SK-N-SH treated with all-trans-retinoic acid at 6 μM for 48 hours (cell line): ENCODE measurements at regions not wholly inside any gene's neighbourhood (a gene's known extent, or its start where the extent isn't known, plus 50 kb on each side); places are given as distances from the start of the nearest gene placed in this dataset.

Source experiments
- OSR1 ChIP-seq: fragments of 250-450 bp; sonication (Bioruptor Pico); IDR thresholded peaks from 2 replicates; pipeline ENCODE4 v1.8.0; 2022; ENCODE audit warnings: moderate library complexity, mild to moderate bottlenecking, inconsistent platforms
- RARB ChIP-seq: fragments of 250-450 bp; sonication (Bioruptor Pico); IDR thresholded peaks from 2 replicates; pipeline ENCODE4 v1.8.0; 2021; ENCODE audit warnings: mild to moderate bottlenecking, moderate library complexity
- ZNF565 ChIP-seq: fragments of 450-650 bp; formaldehyde crosslinking; conservative IDR thresholded peaks from 2 replicates; pipeline ENCODE4 v1.5.0; 2020; ENCODE audit warnings: low read depth, mild to moderate bottlenecking, moderate library complexity
- ZNF8 ChIP-seq: fragments of 450-650 bp; formaldehyde crosslinking; IDR thresholded peaks from 2 replicates; pipeline ENCODE4 v1.5.0; 2020; ENCODE audit warnings: mild to moderate bottlenecking, moderate library complexity
- TF ChIP-seq, protein P1 (sequence below): fragments of 250-450 bp; sonication (Bioruptor Pico); IDR thresholded peaks from 2 replicates; pipeline ENCODE4 v1.8.0; 2020; ENCODE audit warnings: mild to moderate bottlenecking, moderate library complexity, borderline replicate concordance

DNA sequence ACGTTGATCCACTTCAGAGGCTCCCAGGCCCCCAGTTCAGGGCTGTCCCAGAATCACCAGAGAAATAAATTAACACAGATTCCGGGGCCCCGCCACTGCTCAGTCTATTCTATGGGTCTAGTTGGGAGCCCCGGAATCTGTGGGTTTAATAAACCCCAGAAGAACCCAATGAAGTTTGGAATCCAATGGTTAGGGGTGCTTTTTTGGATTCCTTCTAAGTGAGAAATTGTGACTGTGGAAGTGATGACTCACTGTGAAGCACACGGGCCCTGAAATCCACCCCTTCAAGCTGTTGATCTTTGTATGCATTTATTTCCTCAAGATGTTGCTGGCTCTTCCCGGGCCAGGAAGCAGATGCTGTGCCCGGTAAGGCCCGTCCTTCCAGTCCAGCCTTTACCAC, 57.3 kb upstream of the SLC28A3 start:
- TF ChIP-seq OSR1 (CRISPR knock-in tag) (no peak), RARB (no peak), ZNF565 (CRISPR knock-in tag) (no peak), ZNF8 (CRISPR knock-in tag) (no peak)
- TF ChIP-seq, protein P1, sequence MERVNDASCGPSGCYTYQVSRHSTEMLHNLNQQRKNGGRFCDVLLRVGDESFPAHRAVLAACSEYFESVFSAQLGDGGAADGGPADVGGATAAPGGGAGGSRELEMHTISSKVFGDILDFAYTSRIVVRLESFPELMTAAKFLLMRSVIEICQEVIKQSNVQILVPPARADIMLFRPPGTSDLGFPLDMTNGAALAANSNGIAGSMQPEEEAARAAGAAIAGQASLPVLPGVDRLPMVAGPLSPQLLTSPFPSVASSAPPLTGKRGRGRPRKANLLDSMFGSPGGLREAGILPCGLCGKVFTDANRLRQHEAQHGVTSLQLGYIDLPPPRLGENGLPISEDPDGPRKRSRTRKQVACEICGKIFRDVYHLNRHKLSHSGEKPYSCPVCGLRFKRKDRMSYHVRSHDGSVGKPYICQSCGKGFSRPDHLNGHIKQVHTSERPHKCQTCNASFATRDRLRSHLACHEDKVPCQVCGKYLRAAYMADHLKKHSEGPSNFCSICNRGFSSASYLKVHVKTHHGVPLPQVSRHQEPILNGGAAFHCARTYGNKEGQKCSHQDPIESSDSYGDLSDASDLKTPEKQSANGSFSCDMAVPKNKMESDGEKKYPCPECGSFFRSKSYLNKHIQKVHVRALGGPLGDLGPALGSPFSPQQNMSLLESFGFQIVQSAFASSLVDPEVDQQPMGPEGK (CRISPR knock-in tag) = no peak
